A673 (cell line): ENCODE measurements at regions not wholly inside any gene's neighbourhood (a gene's known extent, or its start where the extent isn't known, plus 50 kb on each side); places are given as distances from the start of the nearest gene placed in this dataset.
"Not testable (repeated sequence)": the region's sequence is repeated elsewhere in the genome, so short reads cannot be mapped to it uniquely, and the experiment has no call there.

Source experiments
- CTCF ChIP-seq: fragments of 300-800, 200-600 bp; sonication (generic); conservative IDR thresholded peaks from 2 replicates; pipeline ENCODE4 v1.5.1; 2017; ENCODE audit warnings: low read depth, mild to moderate bottlenecking, antibody characterized with exemption, low read length, moderate library complexity, mixed read lengths
- EZH2 ChIP-seq: fragments of 200-600 bp; sonication (generic); IDR thresholded peaks from 2 replicates; pipeline ENCODE4 v1.6.1; 2017; ENCODE audit warnings: borderline replicate concordance, low read depth, mild to moderate bottlenecking, mixed read lengths, antibody characterized with exemption, low read length; ENCODE audit not compliant: poor library complexity, severe bottlenecking

GRCh38 chr16:54991946-54992345 lies 61.3 kb downstream of the IRX5 start:
- not testable (repeated sequence) for TF ChIP-seq CTCF, EZH2
